Glutamatergic neuron (in vitro differentiated cells): ENCODE measurements at regions not wholly inside any gene's neighbourhood (a gene's known extent, or its start where the extent isn't known, plus 50 kb on each side); places are given as distances from the start of the nearest gene placed in this dataset.

ENCODE experiments used
- DNase-seq: peaks from one replicate; pipeline ENCODE4 v3.0.0; 2022
- H3K27ac Mint-ChIP-seq: one replicate; pipeline ENCODE4 v1.8.0; 2020; ENCODE audit warnings: mild to moderate bottlenecking, mixed read lengths, inconsistent platforms; ENCODE audit not compliant: unreplicated experiment
- H3K27me3 Mint-ChIP-seq: one replicate; pipeline ENCODE4 v1.8.0; 2020; ENCODE audit warnings: mild to moderate bottlenecking, moderate library complexity, mixed read lengths, inconsistent platforms; ENCODE audit not compliant: unreplicated experiment
- H3K36me3 Mint-ChIP-seq: one replicate; pipeline ENCODE4 v1.8.0; 2020; ENCODE audit warnings: mild to moderate bottlenecking, mixed read lengths, inconsistent platforms; ENCODE audit not compliant: unreplicated experiment
- H3K4me1 Mint-ChIP-seq: one replicate; pipeline ENCODE4 v1.8.0; 2020; ENCODE audit warnings: mild to moderate bottlenecking, low read depth, mixed read lengths, inconsistent platforms; ENCODE audit not compliant: unreplicated experiment
- H3K4me3 Mint-ChIP-seq: one replicate; pipeline ENCODE4 v1.8.0; 2020; ENCODE audit warnings: mild to moderate bottlenecking, mixed read lengths, inconsistent platforms; ENCODE audit not compliant: unreplicated experiment
- H3K9me3 Mint-ChIP-seq: one replicate; pipeline ENCODE4 v1.8.0; 2020; ENCODE audit warnings: mild to moderate bottlenecking, moderate library complexity, mixed read lengths, inconsistent platforms; ENCODE audit not compliant: unreplicated experiment
- CTCF ChIP-seq: fragments of 200-600 bp; sonication (generic); IDR thresholded peaks from one replicate; pipeline ENCODE4 v1.5.0; 2021; ENCODE audit not compliant: partially characterized antibody, unreplicated experiment

GRCh38 chr3:55343486-55344357 is 143.4 kb downstream of the WNT5A start:
- H3K27me3 Mint-ChIP-seq = peaks cover under 1% of the 10 kb centered on the region
- H3K36me3 Mint-ChIP-seq = no peaks in the 10 kb centered on the region
- no peak for TF ChIP-seq CTCF
- H3K4me1 Mint-ChIP-seq = no peaks in the 10 kb centered on the region
- H3K27ac Mint-ChIP-seq = no peak overlapping the region
- H3K9me3 Mint-ChIP-seq = no peaks in the 10 kb centered on the region
- DNase-seq = no peak
- H3K4me3 Mint-ChIP-seq = no peak overlapping the region

DNA sequence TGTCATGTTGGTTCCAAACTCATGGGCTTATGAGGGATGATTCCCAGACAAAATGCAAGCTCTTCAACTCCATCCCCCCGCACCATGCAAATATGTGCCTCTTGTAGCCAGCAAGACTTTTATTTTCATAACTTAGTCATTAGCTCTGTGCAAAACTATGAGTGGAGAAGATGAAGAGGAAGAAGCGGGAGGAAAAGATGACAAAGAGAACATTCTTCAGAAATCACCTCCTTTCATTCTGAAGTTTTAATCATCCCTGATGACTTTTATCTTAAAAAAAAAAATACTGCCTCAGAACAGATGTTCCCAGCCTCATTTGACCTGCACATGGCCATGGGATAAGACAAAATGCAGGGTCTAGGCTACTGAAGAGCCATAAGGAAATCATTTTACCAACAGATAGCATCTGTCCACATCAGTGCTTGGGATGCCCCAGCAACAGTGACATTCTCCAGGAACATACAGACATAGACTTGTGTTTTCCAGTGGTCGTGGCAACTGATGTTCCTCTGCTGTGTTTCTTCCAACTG is 145.5 kb downstream of the WNT5A start:
- peaks cover 2% of the 10 kb centered on the region for H3K27me3 Mint-ChIP-seq
- no peak for TF ChIP-seq CTCF
- no peaks in the 10 kb centered on the region for H3K4me1 Mint-ChIP-seq
- H3K9me3 Mint-ChIP-seq = no peaks in the 10 kb centered on the region
- H3K36me3 Mint-ChIP-seq = no peaks in the 10 kb centered on the region
- no peak overlapping the region for H3K27ac Mint-ChIP-seq
- no peak for DNase-seq
- H3K4me3 Mint-ChIP-seq = no peak overlapping the region

DNA sequence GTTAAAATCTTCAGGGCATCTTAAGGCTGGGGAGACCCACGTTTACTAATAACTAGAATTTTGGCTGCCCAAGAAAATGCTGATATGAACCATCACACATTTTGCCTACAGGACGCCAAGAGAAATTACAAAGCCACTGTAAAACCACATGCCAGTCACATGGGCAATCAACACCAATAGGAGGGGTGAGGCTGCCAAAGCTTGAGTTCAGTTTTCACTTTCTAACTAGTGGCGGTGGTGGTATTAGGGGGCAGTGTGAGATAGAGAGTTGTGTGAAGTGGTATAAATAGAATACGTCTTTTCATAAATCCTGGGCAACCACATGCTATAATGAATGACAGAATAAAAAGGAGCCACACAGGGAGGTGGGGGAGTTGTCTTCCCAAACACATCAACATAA is 147.3 kb downstream of the WNT5A start:
- TF ChIP-seq CTCF = no peak
- peaks cover 2% of the 10 kb centered on the region for H3K27me3 Mint-ChIP-seq

GRCh38 chr3:55339390-55339789 is 147.7 kb downstream of the WNT5A start:
- TF ChIP-seq CTCF = no peak

More for the DNA sequence above, 147.3 kb downstream of the WNT5A start:
- no peaks in the 10 kb centered on the region for H3K9me3 Mint-ChIP-seq
- no peaks in the 10 kb centered on the region for H3K36me3 Mint-ChIP-seq
- no peak overlapping the region for H3K27ac Mint-ChIP-seq
- H3K4me1 Mint-ChIP-seq = no peaks in the 10 kb centered on the region
- DNase-seq = no peak
- H3K4me3 Mint-ChIP-seq = no peak overlapping the region

DNA sequence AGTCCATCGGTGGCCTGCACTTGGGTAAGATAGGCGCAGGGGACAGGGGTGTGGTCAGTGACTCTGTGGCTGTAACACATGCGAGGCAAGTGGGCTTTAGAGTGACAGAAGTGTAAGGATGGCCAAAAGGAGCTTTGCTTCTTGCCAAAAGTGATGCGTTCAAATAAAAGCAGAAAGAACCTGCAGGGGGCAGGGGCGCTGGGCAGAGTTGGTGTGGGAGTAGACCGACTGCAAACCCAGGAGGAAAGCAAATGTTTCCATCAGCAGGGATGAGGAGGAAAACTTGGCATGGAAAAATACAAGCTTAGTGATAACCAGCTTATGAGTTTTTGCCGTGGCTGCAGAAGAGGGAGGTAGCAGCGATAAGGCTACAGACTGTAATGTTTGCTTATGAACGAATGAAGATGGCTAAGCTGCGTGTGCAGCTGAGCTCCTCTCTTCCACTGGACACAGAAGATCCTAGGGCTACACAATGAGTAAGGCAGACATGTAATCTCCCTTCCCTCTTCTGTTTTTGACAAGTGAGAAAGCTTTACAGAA is 149.4 kb downstream of the WNT5A start:
- no peak overlapping the region for H3K27ac Mint-ChIP-seq
- peaks cover 8% of the 10 kb centered on the region for H3K36me3 Mint-ChIP-seq
- no peak for DNase-seq
- H3K4me1 Mint-ChIP-seq = no peaks in the 10 kb centered on the region
- no peak overlapping the region for H3K4me3 Mint-ChIP-seq
- no peak for TF ChIP-seq CTCF
- H3K27me3 Mint-ChIP-seq = peaks cover 2% of the 10 kb centered on the region
- no peaks in the 10 kb centered on the region for H3K9me3 Mint-ChIP-seq

More at GRCh38 chr3:55339390-55339789, 147.7 kb downstream of the WNT5A start:
- DNase-seq = no peak
- Mint-ChIP-seq H3K36me3 (no peaks in the 10 kb centered on the region), H3K27ac (no peak overlapping the region), H3K27me3 (peaks cover 2% of the 10 kb centered on the region), H3K4me3 (no peak overlapping the region), H3K4me1 (no peaks in the 10 kb centered on the region), H3K9me3 (no peaks in the 10 kb centered on the region)
